ENCODE measurements at regions not wholly inside any gene's neighbourhood (a gene's known extent, or its start where the extent isn't known, plus 50 kb on each side); places are given as distances from the start of the nearest gene placed in this dataset.

DNA sequence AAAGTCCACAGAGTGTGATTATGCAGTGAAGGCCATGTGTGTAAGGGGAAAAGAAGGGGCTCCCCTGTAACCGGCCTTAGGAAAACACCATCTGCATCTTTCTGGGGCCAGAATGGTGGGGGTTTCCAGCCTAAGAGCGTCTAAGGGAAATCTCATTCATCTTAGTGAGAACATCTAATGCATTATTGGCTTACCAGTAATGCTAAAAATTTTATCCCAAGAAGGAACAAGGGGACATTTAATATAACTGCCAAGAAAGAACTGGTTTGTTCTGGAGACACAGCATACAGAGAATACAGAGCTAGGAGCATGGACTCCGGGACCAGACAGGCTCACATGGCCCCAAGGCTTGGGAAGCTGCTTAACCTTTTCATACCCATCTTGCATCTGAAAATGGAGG is 58.3 kb upstream of the DSCAM start:
- H3K27ac Mint-ChIP-seq (ENCODE audit: unreplicated experiment) = no peak overlapping the region
- no peak for DNase-seq
- POLR2A ChIA-PET = no interaction called here
- no peaks in the 10 kb centered on the region for H3K36me3 Mint-ChIP-seq (ENCODE audit: insufficient read depth, unreplicated experiment)
- BruUV-seq (replicated peaks) = no TSS peak
- CTCF ChIA-PET = no interaction called here
- no peaks in the 10 kb centered on the region for H3K4me1 ChIP-seq
- no peak for TF ChIP-seq CTCF (IDR thresholded peaks at IDR 0.05; ENCODE audit: insufficient read depth in 1 of 2, low read depth in 1 of 2, low read length in 1 of 2, severe bottlenecking in 1 of 2, unreplicated experiment in 1 of 2)
- no peaks in the 10 kb centered on the region for H3K9me3 Mint-ChIP-seq (ENCODE audit: unreplicated experiment)
- peaks cover 6% of the 10 kb centered on the region for H3K27me3 Mint-ChIP-seq (ENCODE audit: insufficient read depth, unreplicated experiment)
- no peak overlapping the region for H3K4me3 Mint-ChIP-seq (ENCODE audit: unreplicated experiment)
- H3K27me3 ChIP-seq (replicated peaks; ENCODE audit: control insufficient read depth, insufficient read depth, low read length) = no peaks in the 10 kb centered on the region
- H3K36me3 ChIP-seq (ENCODE audit: control insufficient read depth, insufficient read depth, low read length) = no peaks in the 10 kb centered on the region
- H3K9me3 ChIP-seq = no peaks in the 10 kb centered on the region
- no peak overlapping the region for H3K4me3 ChIP-seq (ENCODE audit: low read depth, low read length)
- no peaks in the 10 kb centered on the region for H3K4me1 Mint-ChIP-seq (ENCODE audit: low read depth, unreplicated experiment)
- intact Hi-C loops (cut with micrococcal nuclease; ENCODE audit: unreplicated experiment) = no loop called here

DNA sequence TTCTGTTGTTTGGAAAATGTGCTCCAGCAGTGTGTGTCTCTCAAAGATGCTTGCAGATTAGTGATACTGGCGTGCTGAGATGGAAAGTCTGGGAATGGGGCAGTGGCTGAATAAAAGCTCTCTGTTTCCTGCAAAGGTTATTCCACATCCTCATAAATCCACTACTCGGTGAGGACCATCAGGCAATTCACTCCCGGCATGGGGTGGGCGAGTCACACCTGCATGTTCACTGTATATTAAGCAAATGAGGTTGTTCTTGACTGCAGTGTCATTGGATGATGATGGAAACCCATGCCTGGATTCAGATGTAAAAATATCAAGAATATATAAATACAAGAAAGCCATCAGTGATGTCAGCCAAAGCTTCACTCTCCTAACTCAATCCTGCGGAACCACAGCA is 65.4 kb upstream of the DSCAM start:
- POLR2A ChIA-PET = no interaction called here
- CTCF ChIA-PET = no interaction called here
- no peak for TF ChIP-seq CTCF (IDR thresholded peaks at IDR 0.05; ENCODE audit: insufficient read depth in 1 of 2, low read depth in 1 of 2, low read length in 1 of 2, severe bottlenecking in 1 of 2, unreplicated experiment in 1 of 2)

DNA sequence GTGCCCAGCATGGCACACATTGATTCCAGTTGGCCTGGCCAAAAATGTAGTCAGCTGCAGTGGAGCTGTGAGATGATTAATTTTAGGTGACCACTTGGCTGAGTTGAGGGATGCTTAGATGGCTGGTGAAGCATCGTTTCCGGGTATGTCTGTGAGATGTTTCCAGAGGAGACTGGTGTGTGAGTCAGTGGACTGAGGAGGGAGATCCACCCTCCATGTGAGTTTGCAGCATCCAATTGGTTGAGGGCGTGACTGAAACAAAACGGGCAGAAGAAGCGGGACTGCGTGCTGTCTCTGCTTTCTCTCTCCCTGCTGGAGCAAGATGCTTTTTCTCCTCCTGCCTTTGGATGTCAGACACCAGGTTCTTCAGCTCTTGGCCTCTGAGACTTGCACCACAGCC is 68.2 kb upstream of the DSCAM start:
- H3K4me3 Mint-ChIP-seq (ENCODE audit: unreplicated experiment) = no peak overlapping the region

More for the DNA sequence above, 65.4 kb upstream of the DSCAM start:
- Histone ChIP-seq H3K4me3 (ENCODE audit: low read depth, low read length) (no peak overlapping the region), H3K36me3 (ENCODE audit: control insufficient read depth, insufficient read depth, low read length) (no peaks in the 10 kb centered on the region), H3K9me3 (no peaks in the 10 kb centered on the region), H3K27me3 (replicated peaks; ENCODE audit: control insufficient read depth, insufficient read depth, low read length) (no peaks in the 10 kb centered on the region), H3K4me1 (no peaks in the 10 kb centered on the region)
- peaks cover 13% of the 10 kb centered on the region for H3K9me3 Mint-ChIP-seq (ENCODE audit: unreplicated experiment)
- H3K27me3 Mint-ChIP-seq (ENCODE audit: insufficient read depth, unreplicated experiment) = peaks cover 7% of the 10 kb centered on the region
- BruUV-seq (replicated peaks) = no TSS peak
- DNase-seq = no peak
- H3K36me3 Mint-ChIP-seq (ENCODE audit: insufficient read depth, unreplicated experiment) = no peaks in the 10 kb centered on the region
- intact Hi-C loops (cut with micrococcal nuclease; ENCODE audit: unreplicated experiment) = no loop called here
- H3K4me1 Mint-ChIP-seq (ENCODE audit: low read depth, unreplicated experiment) = no peaks in the 10 kb centered on the region
- H3K4me3 Mint-ChIP-seq (ENCODE audit: unreplicated experiment) = no peak overlapping the region
- H3K27ac Mint-ChIP-seq (ENCODE audit: unreplicated experiment) = no peak overlapping the region

More for the DNA sequence above, 68.2 kb upstream of the DSCAM start:
- intact Hi-C loops (cut with micrococcal nuclease; ENCODE audit: unreplicated experiment) = no loop called here
- Mint-ChIP-seq H3K4me1 (ENCODE audit: low read depth, unreplicated experiment) (no peaks in the 10 kb centered on the region), H3K27ac (ENCODE audit: unreplicated experiment) (no peak overlapping the region), H3K9me3 (ENCODE audit: unreplicated experiment) (peaks cover 13% of the 10 kb centered on the region), H3K27me3 (ENCODE audit: insufficient read depth, unreplicated experiment) (peaks cover 4% of the 10 kb centered on the region), H3K36me3 (ENCODE audit: insufficient read depth, unreplicated experiment) (no peaks in the 10 kb centered on the region)
- H3K4me3 ChIP-seq (ENCODE audit: low read depth, low read length) = no peak overlapping the region
- H3K9me3 ChIP-seq = no peaks in the 10 kb centered on the region
- ChIA-PET CTCF (no interaction called here), POLR2A (no interaction called here)
- no peaks in the 10 kb centered on the region for H3K36me3 ChIP-seq (ENCODE audit: control insufficient read depth, insufficient read depth, low read length)
- no peaks in the 10 kb centered on the region for H3K27me3 ChIP-seq (replicated peaks; ENCODE audit: control insufficient read depth, insufficient read depth, low read length)
- no peak for DNase-seq
- H3K4me1 ChIP-seq = no peaks in the 10 kb centered on the region
- TF ChIP-seq CTCF (IDR thresholded peaks at IDR 0.05; ENCODE audit: insufficient read depth in 1 of 2, low read depth in 1 of 2, low read length in 1 of 2, severe bottlenecking in 1 of 2, unreplicated experiment in 1 of 2) = no peak
- BruUV-seq (replicated peaks) = no TSS peak
